ENCODE measurements at regions not wholly inside any gene's neighbourhood (a gene's known extent, or its start where the extent isn't known, plus 50 kb on each side); places are given as distances from the start of the nearest gene placed in this dataset.
"Not testable (repeated sequence)": the region's sequence is repeated elsewhere in the genome, so short reads cannot be mapped to it uniquely, and the experiment has no call there.

DNA sequence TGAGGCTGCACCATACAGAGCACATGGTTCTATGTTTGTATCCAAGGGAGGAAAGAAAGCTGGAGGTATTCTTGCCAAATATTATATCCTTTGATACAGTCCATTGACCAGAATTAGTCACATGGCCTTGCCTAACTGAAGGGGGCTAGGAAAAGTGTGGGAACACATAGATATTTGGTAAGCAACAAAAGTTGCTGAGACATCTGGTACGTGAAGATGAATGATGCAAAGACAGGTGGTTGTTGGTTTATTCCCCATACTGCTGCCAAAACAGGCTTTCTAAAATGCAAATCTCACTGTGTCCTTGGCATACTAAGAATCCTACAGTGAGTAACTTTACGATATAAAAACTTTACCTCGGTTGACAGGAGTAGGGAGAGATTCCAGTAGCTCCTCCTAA is 162.2 kb downstream of the VGLL3 start:
- no TSS peak for BruUV-seq (replicated peaks)
- ChIA-PET POLR2A (no interaction called here), CTCF (ENCODE audit: unreplicated experiment) (no interaction called here)
- Histone ChIP-seq H4K20me1 (ENCODE audit: insufficient read depth, low read length) (no peaks in the 10 kb centered on the region), H3K9me2 (ENCODE audit: insufficient read depth, low read length) (no peaks in the 10 kb centered on the region), H3K4me1 (ENCODE audit: insufficient read depth, low read length, poor library complexity, severe bottlenecking) (no peaks in the 10 kb centered on the region), H3K9me3 (ENCODE audit: low read length) (no peaks in the 10 kb centered on the region; the same call in 1 of the 2 replicates), H3K79me2 (ENCODE audit: insufficient read depth, low read depth, low read length) (no peaks in the 10 kb centered on the region), H3K36me3 (ENCODE audit: insufficient read depth, low read length) (no peaks in the 10 kb centered on the region), H3K27ac (ENCODE audit: low read depth, low read length, poor library complexity, severe bottlenecking) (no peak overlapping the region), H3K4me3 (ENCODE audit: low read depth, low read length, poor library complexity, severe bottlenecking) (no peak overlapping the region), H2AFZ (ENCODE audit: low read length) (no peak overlapping the region), H3K4me2 (ENCODE audit: low read length) (no peak overlapping the region)
- TF ChIP-seq, protein P1, sequence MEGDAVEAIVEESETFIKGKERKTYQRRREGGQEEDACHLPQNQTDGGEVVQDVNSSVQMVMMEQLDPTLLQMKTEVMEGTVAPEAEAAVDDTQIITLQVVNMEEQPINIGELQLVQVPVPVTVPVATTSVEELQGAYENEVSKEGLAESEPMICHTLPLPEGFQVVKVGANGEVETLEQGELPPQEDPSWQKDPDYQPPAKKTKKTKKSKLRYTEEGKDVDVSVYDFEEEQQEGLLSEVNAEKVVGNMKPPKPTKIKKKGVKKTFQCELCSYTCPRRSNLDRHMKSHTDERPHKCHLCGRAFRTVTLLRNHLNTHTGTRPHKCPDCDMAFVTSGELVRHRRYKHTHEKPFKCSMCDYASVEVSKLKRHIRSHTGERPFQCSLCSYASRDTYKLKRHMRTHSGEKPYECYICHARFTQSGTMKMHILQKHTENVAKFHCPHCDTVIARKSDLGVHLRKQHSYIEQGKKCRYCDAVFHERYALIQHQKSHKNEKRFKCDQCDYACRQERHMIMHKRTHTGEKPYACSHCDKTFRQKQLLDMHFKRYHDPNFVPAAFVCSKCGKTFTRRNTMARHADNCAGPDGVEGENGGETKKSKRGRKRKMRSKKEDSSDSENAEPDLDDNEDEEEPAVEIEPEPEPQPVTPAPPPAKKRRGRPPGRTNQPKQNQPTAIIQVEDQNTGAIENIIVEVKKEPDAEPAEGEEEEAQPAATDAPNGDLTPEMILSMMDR (conservative IDR thresholded peaks at IDR 0.05; ENCODE audit: low read length): no peak
- no peak for TF ChIP-seq EZH2phosphoT487 (IDR thresholded peaks at IDR 0.05; ENCODE audit: borderline replicate concordance, low read depth, low read length)
- no peak for DNase-seq (ENCODE audit: low spot score)
- intact Hi-C loops (cut with micrococcal nuclease; ENCODE audit: unreplicated experiment): no loop called here

- H3K4me1 ChIP-seq (ENCODE audit: insufficient read depth, low read length, poor library complexity, severe bottlenecking); intact Hi-C loops (cut with micrococcal nuclease; ENCODE audit: unreplicated experiment); POLR2A ChIA-PET; H3K9me3 ChIP-seq (ENCODE audit: low read length); H2AFZ ChIP-seq (ENCODE audit: low read length); H3K4me3 ChIP-seq (ENCODE audit: low read depth, low read length, poor library complexity, severe bottlenecking); H3K9me2 ChIP-seq (ENCODE audit: insufficient read depth, low read length); H3K4me2 ChIP-seq (ENCODE audit: low read length); BruUV-seq (replicated peaks); H3K27ac ChIP-seq (ENCODE audit: low read depth, low read length, poor library complexity, severe bottlenecking); H3K36me3 ChIP-seq (ENCODE audit: insufficient read depth, low read length); H4K20me1 ChIP-seq (ENCODE audit: insufficient read depth, low read length); DNase-seq (ENCODE audit: low spot score); H3K79me2 ChIP-seq (ENCODE audit: insufficient read depth, low read depth, low read length); CTCF ChIA-PET (ENCODE audit: unreplicated experiment): not testable (repeated sequence)
Observed at GRCh38 chr3:86827582-86827981, 163.4 kb downstream of the VGLL3 start.

DNA sequence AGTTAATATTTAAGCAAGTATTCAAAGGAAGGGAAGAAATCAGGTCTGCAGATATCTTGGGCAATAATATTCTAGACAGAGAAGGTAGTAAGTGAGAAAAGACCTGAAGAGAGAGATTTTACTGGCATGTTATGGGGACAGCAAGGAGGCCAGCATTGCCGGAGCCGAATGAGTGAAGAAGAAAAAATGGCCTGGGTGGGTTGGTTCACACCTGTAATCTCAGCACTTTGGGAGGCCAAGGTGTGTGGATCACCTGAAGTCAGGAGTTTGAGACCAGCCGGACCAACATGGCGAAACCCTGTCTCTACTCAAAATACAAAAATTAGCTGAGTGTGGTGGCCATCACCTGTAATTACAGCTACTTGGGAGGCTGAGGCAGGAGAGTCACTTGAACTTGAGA is 164.7 kb downstream of the VGLL3 start:
- DNase-seq (ENCODE audit: low spot score): no peak
- intact Hi-C loops (cut with micrococcal nuclease; ENCODE audit: unreplicated experiment): no loop called here
- no peak overlapping the region for H2AFZ ChIP-seq (ENCODE audit: low read length)
- H3K9me2 ChIP-seq (ENCODE audit: insufficient read depth, low read length): no peaks in the 10 kb centered on the region
- no peaks in the 10 kb centered on the region for H3K9me3 ChIP-seq (ENCODE audit: low read length)
- POLR2A ChIA-PET: no interaction called here
- TF ChIP-seq EZH2phosphoT487 (IDR thresholded peaks at IDR 0.05; ENCODE audit: borderline replicate concordance, low read depth, low read length): no peak
- TF ChIP-seq, protein P1 (conservative IDR thresholded peaks at IDR 0.05; ENCODE audit: low read length): no peak
- H3K4me3 ChIP-seq (ENCODE audit: low read depth, low read length, poor library complexity, severe bottlenecking): no peak overlapping the region
- CTCF ChIA-PET (ENCODE audit: unreplicated experiment): no interaction called here
- no peaks in the 10 kb centered on the region for H4K20me1 ChIP-seq (ENCODE audit: insufficient read depth, low read length)
- no peaks in the 10 kb centered on the region for H3K79me2 ChIP-seq (ENCODE audit: insufficient read depth, low read depth, low read length)
- no peak overlapping the region for H3K4me2 ChIP-seq (ENCODE audit: low read length)
- no peaks in the 10 kb centered on the region for H3K4me1 ChIP-seq (ENCODE audit: insufficient read depth, low read length, poor library complexity, severe bottlenecking)
- no peak overlapping the region for H3K27ac ChIP-seq (ENCODE audit: low read depth, low read length, poor library complexity, severe bottlenecking)
- BruUV-seq (replicated peaks): no TSS peak
- H3K36me3 ChIP-seq (ENCODE audit: insufficient read depth, low read length): no peaks in the 10 kb centered on the region

Measured in OCI-LY7 (cell line).